NCI-H1436 treated with DMSO at 0.1 percent for 48 hours (cell line): ENCODE measurements at regions not wholly inside any gene's neighbourhood (a gene's known extent, or its start where the extent isn't known, plus 50 kb on each side); places are given as distances from the start of the nearest gene placed in this dataset.
"Not testable (repeated sequence)": the region's sequence is repeated elsewhere in the genome, so short reads cannot be mapped to it uniquely, and the experiment has no call there.

ENCODE experiments used
- DNase-seq: peaks from one replicate; lab custom pipeline; 2025; lab: John Stamatoyannopoulos, UW

DNA sequence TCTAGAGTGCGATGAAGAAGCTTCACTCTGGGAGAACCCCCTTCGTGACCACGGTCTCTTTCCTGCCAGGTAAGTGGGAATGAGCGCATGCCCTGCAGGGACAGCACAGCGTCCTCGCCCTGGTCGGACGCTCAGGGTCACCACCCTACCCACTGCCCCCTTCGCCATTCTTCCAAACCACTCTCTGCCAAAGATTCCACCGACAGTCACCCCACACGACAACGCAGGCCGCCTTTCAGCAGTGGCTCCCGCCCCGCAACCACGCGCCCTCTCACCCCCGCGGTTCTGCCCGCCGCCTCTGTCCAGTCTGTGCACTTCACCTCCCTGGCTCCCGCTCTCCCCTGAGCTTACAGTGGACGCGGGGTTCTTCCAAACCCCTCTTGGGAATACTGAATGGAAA, 82.3 kb upstream of the FCGR1A start:
- DNase-seq: not testable (repeated sequence)

DNA sequence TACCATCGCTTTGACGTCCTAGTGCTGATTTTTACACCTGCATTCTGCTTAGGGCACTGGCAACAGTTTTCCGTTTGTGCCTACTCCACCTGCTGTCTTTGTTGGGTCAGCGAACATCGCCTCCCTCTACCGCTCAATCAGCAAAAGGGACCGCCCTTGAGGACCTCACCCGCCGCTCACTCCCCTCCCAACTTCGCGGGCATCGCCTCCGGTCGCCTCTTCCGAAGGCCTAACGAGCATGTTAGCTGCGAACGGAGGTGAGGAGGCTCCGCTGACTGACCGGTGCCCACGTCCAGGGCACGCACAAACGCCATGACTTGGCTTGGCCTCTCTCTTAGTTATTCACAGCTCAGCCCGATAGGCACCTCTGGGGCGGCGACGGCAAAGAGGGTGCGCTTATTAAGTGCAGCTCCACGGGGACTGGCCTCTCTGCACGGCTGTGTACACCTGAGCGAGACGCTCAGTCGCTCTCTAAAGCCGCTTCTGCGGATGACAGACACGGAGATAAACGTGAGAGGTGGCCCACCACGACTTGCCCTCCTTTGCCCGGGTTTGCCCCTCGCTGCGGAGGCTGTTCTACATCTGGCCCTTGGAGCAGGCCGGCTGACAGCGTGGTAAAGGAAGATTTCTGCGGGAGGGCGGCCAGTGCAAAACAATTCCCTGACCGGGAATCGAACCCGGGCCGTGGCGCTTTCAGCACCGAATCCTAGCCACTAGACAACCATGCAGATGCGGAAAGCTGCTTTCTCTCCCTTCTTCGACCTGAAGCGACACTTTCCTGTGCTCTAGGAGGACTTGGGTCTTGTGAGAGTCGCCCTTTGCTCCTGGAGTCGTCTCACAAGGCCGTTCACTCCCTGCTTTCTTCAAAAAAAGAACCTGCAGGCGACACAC, 81.6 kb upstream of the FCGR1A start:
- not testable (repeated sequence) for DNase-seq

DNA sequence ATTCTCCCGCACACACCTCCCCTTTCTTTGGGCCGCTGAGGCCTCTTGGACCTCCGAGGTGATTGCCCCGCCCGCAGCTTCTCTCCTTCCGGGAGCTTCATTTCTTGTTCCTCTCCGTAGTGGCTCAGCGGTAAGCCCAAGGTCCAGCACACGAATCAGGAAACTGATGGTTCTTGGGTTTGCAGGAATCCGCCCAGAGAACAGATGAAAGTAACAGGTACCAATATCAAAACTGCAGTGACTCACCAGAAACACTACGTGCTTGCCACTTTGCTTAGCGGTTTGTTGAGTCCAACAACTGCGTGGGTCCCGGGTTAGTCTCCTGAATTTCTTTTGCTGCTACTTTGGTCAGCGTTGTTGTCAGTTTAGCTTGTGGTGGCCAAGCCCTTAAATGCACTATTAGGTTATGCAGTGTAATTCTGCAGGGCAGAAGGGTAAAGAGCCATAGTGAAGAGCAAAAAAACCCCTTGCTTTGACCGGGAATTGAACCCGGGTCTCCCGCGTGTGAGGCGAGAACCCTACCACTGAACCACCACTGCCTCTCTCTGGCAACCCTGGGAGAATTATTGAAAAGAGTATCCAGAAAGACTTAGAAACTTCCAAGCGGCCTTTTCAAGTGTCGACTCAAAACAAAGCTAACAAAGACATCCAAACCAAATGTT, 74.2 kb upstream of the FCGR1A start:
- not testable (repeated sequence) for DNase-seq

DNA sequence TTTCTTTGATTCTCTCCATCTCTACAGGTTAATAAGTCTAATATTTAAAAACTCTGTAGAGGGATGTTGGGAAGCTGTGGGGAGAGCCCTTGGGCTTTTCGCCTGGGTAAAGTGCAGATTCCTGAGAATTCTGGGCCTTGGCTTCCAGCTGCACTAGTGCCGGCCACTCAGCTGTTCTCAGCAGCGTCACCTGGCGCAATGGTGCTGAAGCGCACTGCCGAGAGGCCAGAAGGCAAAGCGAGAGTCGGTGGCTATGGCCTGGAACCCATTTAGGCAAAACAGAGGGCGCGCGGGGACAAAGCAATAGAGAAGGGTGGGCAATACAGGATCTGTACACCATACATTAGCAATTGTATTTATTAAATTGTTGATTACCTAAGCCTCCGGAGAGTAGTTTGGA, 70.8 kb upstream of the FCGR1A start:
- DNase-seq: not testable (repeated sequence)

DNA sequence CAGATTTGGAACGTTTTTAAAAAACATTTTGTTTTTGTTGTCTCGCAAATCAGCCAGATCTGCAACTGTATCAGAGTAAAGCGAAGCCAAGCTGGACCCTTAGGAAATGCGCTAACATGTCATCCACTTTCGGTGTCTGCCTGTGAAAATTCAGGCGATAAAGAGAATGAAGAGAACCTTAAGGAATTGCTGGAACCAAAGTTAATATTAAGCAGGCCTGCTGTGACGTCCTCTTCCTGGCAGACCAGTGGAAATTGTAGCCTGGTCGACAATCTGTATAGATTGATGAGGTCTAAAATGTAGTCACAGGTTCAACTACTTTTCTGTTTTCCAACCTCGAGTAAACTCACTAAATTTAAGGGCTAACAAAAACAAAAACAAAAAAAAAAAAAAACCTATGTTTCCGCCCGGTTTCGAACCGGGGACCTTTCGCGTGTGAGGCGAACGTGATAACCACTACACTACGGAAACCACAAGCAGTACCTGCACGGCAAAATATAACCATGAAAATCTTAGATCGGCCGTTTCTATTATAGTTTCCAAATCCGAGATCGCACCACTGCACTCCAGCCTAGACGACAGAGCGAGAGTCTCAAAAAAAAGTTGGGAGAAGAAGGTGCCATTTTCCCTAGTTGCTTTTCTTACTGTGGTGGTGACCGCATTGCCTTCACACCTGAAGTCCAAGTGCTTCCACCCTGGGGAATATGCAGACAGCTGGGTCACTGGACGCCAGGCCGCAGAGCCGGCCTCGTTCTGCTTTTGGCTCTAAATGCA, 70.2 kb upstream of the FCGR1A start:
- DNase-seq: not testable (repeated sequence)

DNA sequence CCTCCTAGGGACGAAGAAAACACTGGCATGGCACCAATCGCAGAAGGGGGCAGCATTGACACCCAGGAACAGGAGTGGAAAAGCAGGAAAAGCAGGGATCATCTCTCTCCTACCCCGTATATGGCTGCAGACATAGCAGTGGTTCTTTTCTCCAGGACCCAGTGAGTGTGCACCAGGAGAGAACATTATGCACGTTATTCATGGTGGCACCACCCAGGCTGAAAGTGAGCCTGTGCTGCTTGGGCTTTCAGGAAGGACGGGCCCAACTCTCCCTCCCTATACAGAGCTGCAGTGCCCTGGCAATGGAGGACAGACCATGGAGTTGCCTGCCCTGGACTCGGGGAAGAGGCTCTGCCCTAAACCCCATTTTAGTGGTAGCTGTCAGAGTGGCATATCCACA, 69.0 kb upstream of the FCGR1A start:
- not testable (repeated sequence) for DNase-seq

DNA sequence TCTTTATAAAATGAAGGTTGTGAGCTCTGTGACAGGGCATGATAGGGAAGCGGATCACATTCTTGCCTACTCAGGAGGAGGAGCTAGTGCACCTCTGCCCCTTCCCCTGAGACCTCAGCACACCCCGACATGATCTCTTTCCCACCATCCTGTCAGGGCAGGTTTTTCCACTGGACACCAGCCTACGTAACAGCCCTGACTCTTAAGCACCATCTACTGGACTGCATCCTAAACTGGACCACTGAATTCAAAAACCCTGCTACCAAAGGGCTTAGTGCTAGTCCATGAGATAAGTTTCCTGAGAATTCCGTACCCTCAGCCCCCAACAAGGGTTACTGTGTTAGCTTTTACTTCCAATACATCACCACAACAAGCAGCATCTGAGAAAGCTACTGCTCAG, 68.5 kb upstream of the FCGR1A start:
- DNase-seq: not testable (repeated sequence)

DNA sequence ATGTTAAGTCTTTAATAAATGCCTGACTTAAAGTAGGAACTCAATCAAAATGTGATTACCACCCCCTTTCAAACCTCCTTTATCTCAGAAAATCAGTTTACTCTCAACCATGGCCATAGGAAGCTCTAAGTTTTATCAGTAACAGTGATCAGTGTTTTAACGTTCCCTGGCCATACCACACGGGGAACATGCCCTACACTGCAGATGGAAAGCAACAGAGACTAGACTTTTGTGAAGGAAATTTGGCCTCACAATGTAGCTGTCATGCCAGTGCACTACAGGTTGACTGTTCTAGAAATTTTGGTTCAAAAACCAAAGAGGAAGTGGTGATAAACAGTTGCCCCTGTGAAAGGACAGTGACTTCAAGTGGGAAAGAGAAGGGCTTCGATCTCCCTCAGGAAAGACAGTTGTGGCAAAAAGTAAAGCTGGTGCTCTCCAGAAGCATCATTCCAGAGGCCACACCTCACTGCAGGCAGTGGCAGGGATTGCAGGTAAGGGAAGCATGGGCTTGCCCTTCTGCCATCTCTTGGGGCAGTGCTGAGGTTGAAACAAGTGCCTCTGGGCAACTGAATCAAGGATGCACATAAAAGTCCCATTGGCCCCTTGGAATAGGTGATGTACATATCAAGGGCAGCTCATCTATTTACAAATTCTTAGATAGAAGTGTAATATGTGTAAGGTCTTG, 57.7 kb upstream of the FCGR1A start:
- not testable (repeated sequence) for DNase-seq

DNA sequence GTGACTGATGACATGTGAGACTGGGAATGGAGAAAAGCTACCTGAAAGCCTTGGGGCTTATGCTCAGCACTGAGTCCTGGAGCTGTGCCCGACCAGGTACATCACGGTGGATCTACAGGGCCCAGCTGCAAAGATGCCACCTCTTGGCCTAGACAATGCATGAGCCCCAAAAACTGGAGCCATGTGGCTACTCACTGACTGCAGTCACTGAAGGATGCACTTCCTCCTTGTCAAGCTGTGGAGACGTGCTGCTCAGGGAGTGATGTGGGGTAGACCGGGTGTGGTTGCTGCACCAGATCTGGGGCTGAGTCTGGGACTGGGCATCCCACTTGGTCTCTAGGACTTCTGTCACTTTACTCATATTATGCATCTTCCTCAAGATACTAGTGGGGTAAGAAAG, 55.8 kb upstream of the FCGR1A start:
- not testable (repeated sequence) for DNase-seq

DNA sequence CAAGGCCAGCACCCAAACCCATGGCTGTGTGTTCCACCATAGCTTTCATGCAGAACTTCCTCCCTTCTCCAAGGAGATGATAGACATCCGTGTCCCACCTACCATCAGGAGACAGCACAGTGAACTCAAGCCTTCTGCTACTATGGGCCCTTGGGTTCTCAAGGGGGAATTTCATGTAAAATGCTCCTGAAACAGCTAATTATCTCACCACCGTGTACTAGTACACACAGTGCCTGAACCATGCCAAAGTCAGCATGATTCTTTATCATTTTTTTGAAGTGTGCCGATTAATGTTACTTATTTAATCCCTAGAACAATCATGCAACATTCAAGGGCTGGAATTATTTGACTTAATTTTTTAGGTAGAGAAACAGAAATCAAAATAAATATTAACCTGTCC, 53.9 kb upstream of the FCGR1A start:
- DNase-seq: not testable (repeated sequence)
